Erythroblast (primary cell): ENCODE measurements at regions not wholly inside any gene's neighbourhood (a gene's known extent, or its start where the extent isn't known, plus 50 kb on each side); places are given as distances from the start of the nearest gene placed in this dataset.
A peak's percentile ranks its signal among the peaks of the same experiment; 100 is the strongest.
"Not testable (repeated sequence)": the region's sequence is repeated elsewhere in the genome, so short reads cannot be mapped to it uniquely, and the experiment has no call there.

Experiments used
- DNase-seq, 2 experiments: peaks; one replicate each; lab custom pipeline; 2025; lab: John Stamatoyannopoulos, UW
- GATA1 ChIP-seq: IDR thresholded peaks from 2 replicates; pipeline ENCODE4 v1.6.1; 2011; ENCODE audit warnings: low read depth, mild to moderate bottlenecking, control low read depth, low read length, moderate library complexity
- POLR2A ChIP-seq: IDR thresholded peaks from 2 replicates; pipeline ENCODE4 v1.6.1; 2011; ENCODE audit warnings: mild to moderate bottlenecking, low read length

DNA sequence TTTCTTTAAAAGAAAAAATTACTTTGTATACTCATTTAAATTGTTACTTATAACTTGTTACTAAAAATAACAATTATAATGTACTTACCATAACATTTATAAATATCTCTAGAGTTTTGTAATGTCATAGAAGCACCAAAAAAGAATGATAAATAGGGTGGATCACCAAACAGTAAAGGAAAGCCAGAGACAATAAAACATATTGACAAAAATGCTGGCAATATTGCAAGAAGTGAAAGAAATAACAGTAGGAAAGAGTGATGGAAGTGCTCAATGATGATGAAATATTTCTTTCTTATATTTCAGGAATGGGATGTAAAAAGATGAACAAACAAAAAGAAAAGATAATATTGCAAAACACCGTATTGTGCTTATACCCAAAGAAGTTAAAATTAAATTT, 301.7 kb downstream of the CENPW start:
- no peak for TF ChIP-seq GATA1
- TF ChIP-seq POLR2A: no peak
- no peak for DNase-seq

DNA sequence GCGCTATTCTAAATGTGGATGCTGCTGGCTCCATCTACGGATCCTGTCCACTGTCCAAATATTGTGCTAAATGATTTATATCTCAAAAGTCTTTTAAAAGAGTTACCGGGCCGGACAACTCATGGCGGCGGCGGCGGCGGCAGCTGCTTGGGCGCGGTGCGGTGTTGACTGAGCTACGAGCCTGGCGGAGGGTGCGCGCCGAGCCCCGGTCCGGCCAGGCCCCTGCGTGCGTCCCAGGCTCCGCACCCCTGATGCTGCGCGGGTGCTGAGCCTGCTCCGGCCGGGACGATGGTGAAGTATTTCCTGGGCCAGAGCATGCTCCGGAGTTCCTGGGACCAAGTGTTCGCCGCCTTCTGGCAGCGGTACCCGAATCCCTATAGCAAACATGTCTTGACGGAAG, 303.4 kb downstream of the CENPW start:
- TF ChIP-seq GATA1: no peak
- DNase-seq: peak in 1 of 2 experiments; percentile 12

DNA sequence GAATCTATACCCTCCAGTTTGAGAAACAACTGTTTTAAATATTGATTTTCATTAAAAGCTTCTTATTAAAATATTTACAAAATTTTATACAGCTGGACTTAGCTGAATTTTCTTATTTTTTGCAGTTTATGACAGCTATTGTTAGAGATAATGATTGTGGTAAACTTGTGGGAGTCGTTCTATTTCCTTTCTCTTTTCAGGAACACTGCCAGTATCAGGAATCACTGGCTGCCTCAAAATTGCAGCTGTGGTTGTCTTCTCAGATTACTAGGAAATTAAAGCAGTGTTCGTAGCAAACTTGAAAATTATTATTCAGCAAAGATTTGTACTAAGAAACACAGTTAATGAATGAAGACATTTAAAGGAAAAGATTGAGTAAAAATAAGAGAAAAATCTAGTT, 311.0 kb downstream of the CENPW start:
- TF ChIP-seq GATA1 (no peak), POLR2A (no peak)
- no peak for DNase-seq

DNA sequence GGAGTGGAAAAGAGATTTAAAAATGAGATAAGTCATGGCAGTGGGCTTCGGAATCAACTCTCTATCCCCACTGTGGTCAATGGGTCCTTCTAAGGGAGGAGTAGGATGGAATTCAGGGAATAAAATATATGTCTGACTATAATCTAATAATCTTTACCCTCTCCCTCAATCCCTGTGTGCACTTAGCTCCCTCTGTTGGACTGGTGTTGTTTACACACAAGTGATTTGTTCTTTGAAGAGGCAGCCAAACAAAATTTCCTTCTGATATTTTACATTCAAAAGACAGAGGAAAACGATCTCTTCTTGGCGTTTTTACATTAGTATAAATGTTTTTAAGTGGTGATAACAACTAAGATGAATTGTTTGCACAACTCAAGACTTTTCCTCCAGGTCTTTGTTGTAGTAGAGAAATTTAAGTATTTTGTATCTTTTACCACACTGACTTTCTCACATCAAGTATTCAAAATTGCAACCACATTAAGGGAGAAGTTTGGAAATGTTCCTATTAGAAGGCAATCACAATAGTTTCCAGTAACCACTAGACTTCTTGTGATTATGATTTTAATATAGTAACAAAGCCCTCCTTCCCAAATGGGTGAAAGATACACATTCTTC, 317.8 kb downstream of the CENPW start:
- DNase-seq: peak; percentile 9 to 42

GRCh38 chr6:126660376-126660775, 320.5 kb downstream of the CENPW start:
- TF ChIP-seq GATA1: no peak
- TF ChIP-seq POLR2A: no peak
- no peak for DNase-seq

More for the DNA sequence above, 317.8 kb downstream of the CENPW start:
- no peak for TF ChIP-seq GATA1
- no peak for TF ChIP-seq POLR2A

DNA sequence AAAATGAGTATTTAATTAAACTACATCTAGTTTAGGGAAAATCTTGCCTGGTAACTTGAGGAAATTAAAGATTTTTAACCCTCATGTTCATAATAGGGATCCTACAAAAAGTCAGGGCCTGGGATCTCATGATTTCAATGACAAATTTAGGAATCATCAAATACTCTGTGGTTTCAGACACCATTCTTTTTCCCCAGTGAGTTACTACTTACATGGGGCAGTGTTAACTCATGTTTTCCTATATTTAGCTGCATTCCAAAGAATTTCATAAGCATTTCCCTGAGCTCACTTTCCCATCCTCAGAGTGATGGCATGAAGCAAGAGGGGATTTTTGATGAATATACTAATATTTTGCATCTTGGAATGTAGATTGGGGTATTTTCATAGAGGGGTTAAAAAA, 321.7 kb downstream of the CENPW start:
- no peak for TF ChIP-seq POLR2A
- no peak for TF ChIP-seq GATA1
- DNase-seq: no peak

DNA sequence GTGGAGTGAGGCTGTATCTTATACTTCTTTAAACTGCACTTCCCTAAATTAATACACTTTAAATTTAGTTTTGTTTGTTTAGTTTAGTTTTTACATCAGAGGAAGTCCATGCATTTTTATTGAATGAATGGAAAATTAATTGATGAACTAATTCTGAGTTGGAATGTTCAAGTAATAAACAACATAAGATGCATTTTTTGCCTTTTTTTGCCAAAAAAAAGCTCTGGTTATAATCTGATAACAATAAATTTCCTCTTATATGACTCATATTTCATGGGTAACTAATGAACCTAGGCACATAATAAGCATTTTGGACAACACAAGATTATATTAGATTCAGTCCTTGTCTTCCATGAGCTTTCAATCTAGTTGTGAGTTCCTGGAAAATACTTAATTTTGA, 323.1 kb downstream of the CENPW start:
- DNase-seq: no peak
- TF ChIP-seq GATA1 (no peak), POLR2A (no peak)

DNA sequence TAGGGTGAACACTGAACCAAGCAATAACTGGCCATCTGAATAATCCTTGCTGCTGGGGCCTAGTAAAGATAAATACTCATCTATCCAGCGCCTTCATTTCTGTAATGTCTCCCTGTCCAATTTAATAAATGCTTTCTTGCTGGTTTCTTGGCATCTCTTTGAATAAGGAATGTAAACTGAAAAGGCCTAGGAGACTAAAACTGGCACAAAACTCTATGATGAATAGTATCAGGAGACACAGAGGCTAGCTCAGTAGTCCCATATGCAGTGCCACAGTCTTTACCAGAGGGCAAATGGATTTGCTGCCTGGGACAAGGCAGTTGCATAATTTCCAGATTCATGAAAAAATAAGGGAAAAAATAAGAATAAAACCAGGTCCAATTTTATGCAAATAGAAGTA, 324.4 kb downstream of the CENPW start:
- DNase-seq: no peak
- no peak for TF ChIP-seq POLR2A
- TF ChIP-seq GATA1: no peak

GRCh38 chr6:126665551-126665950, 325.6 kb downstream of the CENPW start:
- TF ChIP-seq GATA1: no peak
- TF ChIP-seq POLR2A: no peak

GRCh38 chr6:126667071-126667470, 327.2 kb downstream of the CENPW start:
- TF ChIP-seq POLR2A: no peak
- TF ChIP-seq GATA1: no peak
- no peak for DNase-seq

More at GRCh38 chr6:126665551-126665950, 325.6 kb downstream of the CENPW start:
- no peak for DNase-seq

DNA sequence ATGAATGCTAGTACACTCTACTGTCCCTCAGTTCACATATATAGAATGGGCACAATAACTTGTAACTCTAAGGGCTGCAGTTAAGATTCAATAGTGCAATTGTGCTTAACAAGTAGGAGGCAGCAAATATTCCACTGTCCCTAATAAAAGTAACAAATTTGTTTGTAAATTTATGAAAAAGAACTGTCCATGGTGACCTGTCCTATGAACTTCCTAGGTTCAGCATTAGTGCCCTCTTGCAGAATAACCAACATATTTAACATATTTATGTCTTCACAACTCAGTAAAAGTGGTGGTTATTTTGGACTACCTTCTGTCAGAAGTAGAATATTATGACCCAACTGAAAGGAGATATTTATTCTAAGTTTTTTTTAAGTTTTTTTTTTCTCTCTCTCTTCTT, 327.8 kb downstream of the CENPW start:
- TF ChIP-seq POLR2A: no peak
- no peak for TF ChIP-seq GATA1
- no peak for DNase-seq

GRCh38 chr6:126672649-126673048, 332.7 kb downstream of the CENPW start:
- TF ChIP-seq POLR2A (no peak), GATA1 (no peak)
- DNase-seq: no peak

- DNase-seq: not testable (repeated sequence)
These were observed 333.8 kb downstream of the CENPW start for GRCh38 chr6:126673749-126674148.

DNA sequence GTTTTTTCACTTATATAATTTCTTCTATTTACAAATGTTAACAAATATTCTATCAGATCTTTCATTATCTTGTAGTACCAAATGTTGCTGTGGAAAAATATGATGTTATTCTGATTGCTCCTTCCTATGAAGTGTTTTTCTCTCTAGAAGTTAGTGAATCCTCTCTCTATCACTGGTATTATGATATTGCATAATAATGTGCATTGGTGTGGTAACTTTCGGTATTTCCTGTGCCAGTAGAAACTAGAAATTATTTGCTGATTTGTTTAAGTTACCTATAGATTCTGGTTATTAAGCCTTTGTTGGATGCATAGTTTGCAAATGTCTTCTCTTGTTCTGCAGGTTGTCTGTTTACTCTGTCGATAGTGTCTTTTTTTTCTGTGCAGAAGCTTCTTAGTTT, 342.5 kb downstream of the CENPW start:
- TF ChIP-seq POLR2A (no peak), GATA1 (no peak)
- no peak for DNase-seq

- TF ChIP-seq GATA1 (no peak), POLR2A (no peak)
- DNase-seq: no peak
These were observed 345.3 kb downstream of the CENPW start for GRCh38 chr6:126685182-126685581.

DNA sequence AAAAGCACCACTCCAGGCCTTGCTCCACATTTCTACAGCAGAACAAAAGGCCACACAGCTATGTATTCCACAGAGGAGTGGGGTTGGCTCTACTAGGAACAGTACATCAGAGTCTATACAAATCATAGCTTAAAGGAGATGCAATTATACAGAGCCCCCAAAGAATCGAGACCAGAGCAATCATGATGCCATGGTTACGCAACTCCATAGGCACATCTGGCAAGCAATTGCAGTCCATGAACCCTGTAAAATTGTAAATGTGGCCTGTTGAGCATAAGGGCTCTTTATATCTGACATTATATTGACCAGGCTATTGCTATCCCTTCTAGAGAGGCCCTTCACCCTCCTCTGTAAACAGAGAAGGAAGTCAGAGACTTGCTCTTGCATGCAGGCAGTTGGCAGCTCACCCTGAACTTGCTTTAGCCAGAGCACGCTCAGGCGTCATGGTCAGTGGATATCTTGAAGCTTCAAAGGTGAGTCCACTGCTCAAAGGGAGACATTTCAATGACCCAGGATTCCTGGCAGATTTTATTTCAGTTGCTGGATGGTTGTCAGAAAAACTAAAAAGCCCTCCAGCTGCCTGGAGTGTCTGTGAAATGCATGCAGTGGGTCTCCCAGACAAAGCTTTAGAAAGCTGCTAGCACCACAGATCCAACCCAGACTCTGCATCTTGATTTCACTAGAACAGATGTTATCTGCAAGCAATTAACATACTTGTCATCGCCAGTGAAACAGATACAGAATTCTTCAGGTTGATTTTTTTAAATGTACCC, 357.2 kb downstream of the CENPW start:
- no peak for DNase-seq
- no peak for TF ChIP-seq GATA1
- no peak for TF ChIP-seq POLR2A
